GM21381 (cell line): ENCODE measurements at regions not wholly inside any gene's neighbourhood (a gene's known extent, or its start where the extent isn't known, plus 50 kb on each side); places are given as distances from the start of the nearest gene placed in this dataset.
"Not testable (repeated sequence)": the region's sequence is repeated elsewhere in the genome, so short reads cannot be mapped to it uniquely, and the experiment has no call there.

Source experiments
- ATAC-seq: cut with Tn5 transposase; IDR thresholded peaks from one replicate; pipeline ENCODE4 v1.9.1; 2021; ENCODE audit warnings: mild to moderate bottlenecking, moderate library complexity; ENCODE audit not compliant: unreplicated experiment

- ATAC-seq, result no peak
Measured at GRCh38 chr7:108627476-108628051, 57.9 kb downstream of the DNAJB9 start.

- no peak for ATAC-seq
Measured at GRCh38 chr7:108628678-108629077, 59.0 kb downstream of the DNAJB9 start.

- ATAC-seq, result no peak
Measured at GRCh38 chr7:108629651-108630400, 60.2 kb downstream of the DNAJB9 start.

- no peak for ATAC-seq
Measured at GRCh38 chr7:108634036-108634435, 64.4 kb downstream of the DNAJB9 start.

GRCh38 chr7:108634535-108634934 lies 64.9 kb downstream of the DNAJB9 start:
- ATAC-seq, result no peak

GRCh38 chr7:108637049-108637621 lies 67.5 kb downstream of the DNAJB9 start:
- ATAC-seq, result no peak

- no peak for ATAC-seq
Measured at GRCh38 chr7:108642126-108642525, 72.5 kb downstream of the DNAJB9 start.

GRCh38 chr7:108643136-108643535 lies 73.5 kb downstream of the DNAJB9 start:
- ATAC-seq, result no peak

- ATAC-seq, result no peak
Measured at GRCh38 chr7:108648989-108649388, 79.3 kb downstream of the DNAJB9 start.

GRCh38 chr7:108650467-108650866 lies 80.8 kb downstream of the DNAJB9 start:
- ATAC-seq, result no peak

GRCh38 chr7:108652886-108653285 lies 83.2 kb downstream of the DNAJB9 start:
- ATAC-seq, result no peak

- ATAC-seq, result no peak
Measured at GRCh38 chr7:108653526-108653925, 83.9 kb downstream of the DNAJB9 start.

- ATAC-seq, result not testable (repeated sequence)
Measured at GRCh38 chr7:108657140-108657726, 87.6 kb downstream of the DNAJB9 start.

- no peak for ATAC-seq
Measured at GRCh38 chr7:108659261-108659660, 89.6 kb downstream of the DNAJB9 start.

GRCh38 chr7:108659867-108660266 lies 90.2 kb downstream of the DNAJB9 start:
- ATAC-seq, result no peak

GRCh38 chr7:108660465-108660864 lies 90.8 kb downstream of the DNAJB9 start:
- no peak for ATAC-seq

- no peak for ATAC-seq
Measured at GRCh38 chr7:108662783-108663362, 93.2 kb downstream of the DNAJB9 start.

- no peak for ATAC-seq
Measured at GRCh38 chr7:108663701-108664100, 94.0 kb downstream of the DNAJB9 start.

- no peak for ATAC-seq
Measured at GRCh38 chr7:108667216-108667615, 97.5 kb downstream of the DNAJB9 start.

- ATAC-seq, result no peak
Measured at GRCh38 chr7:108669958-108670357, 100.3 kb downstream of the DNAJB9 start.

GRCh38 chr7:108673699-108674098 lies 104.0 kb downstream of the DNAJB9 start:
- ATAC-seq, result not testable (repeated sequence)

- no peak for ATAC-seq
Measured at GRCh38 chr7:108684629-108685028, 115.0 kb downstream of the DNAJB9 start.
